NCI-H2029 (cell line): ENCODE measurements at regions not wholly inside any gene's neighbourhood (a gene's known extent, or its start where the extent isn't known, plus 50 kb on each side); places are given as distances from the start of the nearest gene placed in this dataset.

ENCODE experiments used
- DNase-seq: peaks from one replicate; lab custom pipeline; 2025; lab: John Stamatoyannopoulos, UW

GRCh38 chr16:80418517-80419355 is 122.1 kb upstream of the DYNLRB2 start:
- no peak for DNase-seq

GRCh38 chr16:80417706-80418271 is 123.0 kb upstream of the DYNLRB2 start:
- no peak for DNase-seq

- DNase-seq = no peak
Observed at GRCh38 chr16:80408014-80408413, 132.8 kb upstream of the DYNLRB2 start.

- no peak for DNase-seq
Observed at GRCh38 chr16:80407265-80407987, 133.4 kb upstream of the DYNLRB2 start.

GRCh38 chr16:80404847-80405246 is 135.9 kb upstream of the DYNLRB2 start:
- DNase-seq = no peak

GRCh38 chr16:80403894-80404293 is 136.9 kb upstream of the DYNLRB2 start:
- no peak for DNase-seq

GRCh38 chr16:80390871-80391489 is 149.8 kb upstream of the DYNLRB2 start:
- DNase-seq = no peak

GRCh38 chr16:80390046-80390445 is 150.7 kb upstream of the DYNLRB2 start:
- DNase-seq = no peak

- DNase-seq = no peak
Observed at GRCh38 chr16:80389338-80389737, 151.5 kb upstream of the DYNLRB2 start.

GRCh38 chr16:80387318-80387921 is 153.4 kb upstream of the DYNLRB2 start:
- no peak for DNase-seq

GRCh38 chr16:80384862-80385261 is 155.9 kb upstream of the DYNLRB2 start:
- no peak for DNase-seq

- DNase-seq = no peak
Observed at GRCh38 chr16:80380514-80380913, 160.3 kb upstream of the DYNLRB2 start.

GRCh38 chr16:80377096-80377956 is 163.5 kb upstream of the DYNLRB2 start:
- DNase-seq = no peak

GRCh38 chr16:80375973-80376372 is 164.8 kb upstream of the DYNLRB2 start:
- DNase-seq = no peak

- DNase-seq = no peak
Observed at GRCh38 chr16:80375513-80375912, 165.3 kb upstream of the DYNLRB2 start.

- DNase-seq = no peak
Observed at GRCh38 chr16:80372341-80372740, 168.5 kb upstream of the DYNLRB2 start.

- no peak for DNase-seq
Observed at GRCh38 chr16:80369138-80369958, 171.4 kb upstream of the DYNLRB2 start.

GRCh38 chr16:80367037-80367658 is 173.6 kb upstream of the DYNLRB2 start:
- no peak for DNase-seq

GRCh38 chr16:80366023-80366422 is 174.8 kb upstream of the DYNLRB2 start:
- DNase-seq = no peak

- DNase-seq = no peak
Observed at GRCh38 chr16:80362816-80363215, 178.0 kb upstream of the DYNLRB2 start.
